A673 (cell line): ENCODE measurements at regions not wholly inside any gene's neighbourhood (a gene's known extent, or its start where the extent isn't known, plus 50 kb on each side); places are given as distances from the start of the nearest gene placed in this dataset.

Source experiments
- BruUV-seq: library from RNA; stranded (reverse); fragments of 400-500 nt; replicated peaks from 2 replicates; lab custom pipeline; 2021; lab: Mats Ljungman, UMichigan
- CTCF ChIA-PET: fragments of 300-600 bp; sonication (Branson Sonifier 250); formaldehyde crosslinking; loops from one replicate; lab custom pipeline; 2022; ENCODE audit warnings: antibody characterized with exemption; lab: Charles Lee
- POLR2A ChIA-PET: fragments of 300-600 bp; sonication (Branson Sonifier 250); formaldehyde crosslinking; loops from one replicate; lab custom pipeline; 2022; ENCODE audit warnings: antibody characterized with exemption; ENCODE audit not compliant: low non-redundant PET; lab: Charles Lee
- DNase-seq: peaks from one replicate; pipeline ENCODE4 v3.0.0-alpha.2; 2015; ENCODE audit warnings: low spot score
- H3K27ac ChIP-seq: fragments of 200-600 bp; sonication (generic); 2 replicates; pipeline ENCODE4 v1.5.1; 2016; ENCODE audit warnings: mixed run types, low read depth, mild to moderate bottlenecking, mixed read lengths, antibody characterized with exemption, low read length; ENCODE audit not compliant: poor library complexity, severe bottlenecking
- H3K27me3 ChIP-seq: fragments of 200-600 bp; sonication (generic); replicated peaks from 2 replicates; pipeline ENCODE4 v1.6.1; 2017; ENCODE audit warnings: mixed run types, low read depth, mild to moderate bottlenecking, mixed read lengths, antibody characterized with exemption, low read length; ENCODE audit not compliant: insufficient read depth, poor library complexity
- H3K36me3 ChIP-seq: fragments of 200-600 bp; sonication (generic); 2 replicates; pipeline ENCODE4 v1.6.1; 2016; ENCODE audit warnings: mixed run types, mild to moderate bottlenecking, mixed read lengths, antibody characterized with exemption, low read length; ENCODE audit not compliant: insufficient read depth, poor library complexity, severe bottlenecking
- H3K4me1 ChIP-seq: fragments of 200-600 bp; sonication (generic); 2 replicates; pipeline ENCODE4 v1.6.1; 2017; ENCODE audit warnings: mixed run types, mild to moderate bottlenecking, mixed read lengths, antibody characterized with exemption, low read length; ENCODE audit not compliant: insufficient read depth, poor library complexity, severe bottlenecking
- H3K4me3 ChIP-seq: fragments of 200-600 bp; sonication (generic); 2 replicates; pipeline ENCODE4 v1.5.1; 2016; ENCODE audit warnings: low read depth, mixed run types, mild to moderate bottlenecking, mixed read lengths, low read length; ENCODE audit not compliant: poor library complexity, severe bottlenecking
- H3K9me3 ChIP-seq: fragments of 200-600 bp; sonication (generic); 2 replicates; pipeline ENCODE4 v1.6.1; 2016; ENCODE audit warnings: mixed run types, low read depth, mild to moderate bottlenecking, mixed read lengths, antibody characterized with exemption, low read length; ENCODE audit not compliant: poor library complexity, severe bottlenecking
- CTCF ChIP-seq: fragments of 300-800, 200-600 bp; sonication (generic); conservative IDR thresholded peaks from 2 replicates; pipeline ENCODE4 v1.5.1; 2017; ENCODE audit warnings: low read depth, mild to moderate bottlenecking, antibody characterized with exemption, low read length, moderate library complexity, mixed read lengths
- EZH2 ChIP-seq: fragments of 200-600 bp; sonication (generic); IDR thresholded peaks from 2 replicates; pipeline ENCODE4 v1.6.1; 2017; ENCODE audit warnings: borderline replicate concordance, low read depth, mild to moderate bottlenecking, mixed read lengths, antibody characterized with exemption, low read length; ENCODE audit not compliant: poor library complexity, severe bottlenecking
- intact Hi-C: fragments of 100-400 bp; cut with micrococcal nuclease; formaldehyde crosslinking; loops from one replicate; pipeline ENCODE4 v1.10.0; 2022; ENCODE audit not compliant: unreplicated experiment

GRCh38 chr6:86782328-86782727 is 155.0 kb upstream of the HTR1E start:
- CTCF ChIA-PET, result no interaction called here
- DNase-seq, result no peak
- H3K9me3 ChIP-seq, result no peaks in the 10 kb centered on the region
- POLR2A ChIA-PET, result no interaction called here
- H3K27me3 ChIP-seq, result no peaks in the 10 kb centered on the region
- intact Hi-C loops, result no loop called here
- H3K4me1 ChIP-seq, result no peaks in the 10 kb centered on the region
- no TSS peak for BruUV-seq
- no peak overlapping the region for H3K27ac ChIP-seq
- no peaks in the 10 kb centered on the region for H3K36me3 ChIP-seq
- no peak overlapping the region for H3K4me3 ChIP-seq
- no peak for TF ChIP-seq CTCF
- no peak for TF ChIP-seq EZH2

- no peaks in the 10 kb centered on the region for H3K27me3 ChIP-seq
- no peak overlapping the region for H3K4me3 ChIP-seq
- H3K36me3 ChIP-seq, result no peaks in the 10 kb centered on the region
- H3K9me3 ChIP-seq, result no peaks in the 10 kb centered on the region
- POLR2A ChIA-PET, result no interaction called here
- DNase-seq, result no peak
- no peaks in the 10 kb centered on the region for H3K4me1 ChIP-seq
- no TSS peak for BruUV-seq
- CTCF ChIA-PET, result no interaction called here
- intact Hi-C loops, result no loop called here
- H3K27ac ChIP-seq, result no peak overlapping the region
- TF ChIP-seq EZH2 (no peak), CTCF (no peak)
Observed at GRCh38 chr6:86780923-86781322, 156.4 kb upstream of the HTR1E start.

- CTCF ChIA-PET, result no interaction called here
- Histone ChIP-seq H3K27ac (no peak overlapping the region), H3K4me3 (no peak overlapping the region), H3K36me3 (no peaks in the 10 kb centered on the region), H3K9me3 (no peaks in the 10 kb centered on the region), H3K27me3 (no peaks in the 10 kb centered on the region), H3K4me1 (no peaks in the 10 kb centered on the region)
- intact Hi-C loops, result no loop called here
- TF ChIP-seq CTCF (no peak), EZH2 (no peak)
- POLR2A ChIA-PET, result no interaction called here
- no TSS peak for BruUV-seq
- DNase-seq, result no peak
Observed at GRCh38 chr6:86775893-86776292, 161.4 kb upstream of the HTR1E start.
